SK-N-SH treated with all-trans-retinoic acid at 6 μM for 48 hours (cell line): ENCODE measurements at regions not wholly inside any gene's neighbourhood (a gene's known extent, or its start where the extent isn't known, plus 50 kb on each side); places are given as distances from the start of the nearest gene placed in this dataset.

Source experiments
- ATAC-seq: fragments of 200-7000 bp; cut with Tn5 transposase; 3 replicates; pipeline ENCODE4 v1.9.1; 2020; ENCODE audit warnings: mild to moderate bottlenecking, moderate library complexity
- ARNTL ChIP-seq: fragments of 450-650 bp; formaldehyde crosslinking; IDR thresholded peaks from 2 replicates; pipeline ENCODE4 v1.5.0; 2020; ENCODE audit warnings: low read depth, mild to moderate bottlenecking, moderate library complexity, borderline replicate concordance
- BACH2 ChIP-seq: fragments of 250-450 bp; sonication (Bioruptor Pico); IDR thresholded peaks from 2 replicates; pipeline ENCODE4 v1.9.0; 2021; ENCODE audit warnings: mild to moderate bottlenecking, borderline replicate concordance
- CREB5 ChIP-seq: fragments of 250-450 bp; sonication (Bioruptor Pico); IDR thresholded peaks from 2 replicates; pipeline ENCODE4 v1.5.1; 2020; ENCODE audit warnings: low read depth, mild to moderate bottlenecking, moderate library complexity
- CSDC2 ChIP-seq: fragments of 250-450 bp; sonication (Bioruptor Pico); IDR thresholded peaks from 2 replicates; pipeline ENCODE4 v1.5.0; 2020; ENCODE audit warnings: mild to moderate bottlenecking, moderate library complexity
- ESRRG ChIP-seq: fragments of 250-450 bp; sonication (Bioruptor Pico); IDR thresholded peaks from 2 replicates; pipeline ENCODE4 v1.6.1; 2021; ENCODE audit warnings: mild to moderate bottlenecking
- GLIS3 ChIP-seq: fragments of 250-450 bp; sonication (Bioruptor Pico); IDR thresholded peaks from 2 replicates; pipeline ENCODE4 v1.5.0; 2020; ENCODE audit warnings: mild to moderate bottlenecking, moderate library complexity
- ISL1 ChIP-seq: fragments of 250-450 bp; sonication (Bioruptor Pico); IDR thresholded peaks from 2 replicates; pipeline ENCODE4 v2.1.2; 2022; ENCODE audit warnings: mild to moderate bottlenecking, moderate library complexity
- OSR1 ChIP-seq: fragments of 250-450 bp; sonication (Bioruptor Pico); IDR thresholded peaks from 2 replicates; pipeline ENCODE4 v1.8.0; 2022; ENCODE audit warnings: moderate library complexity, mild to moderate bottlenecking, inconsistent platforms
- PATZ1 ChIP-seq: fragments of 250-450 bp; sonication (Bioruptor Pico); IDR thresholded peaks from 2 replicates; pipeline ENCODE4 v1.8.0; 2020; ENCODE audit warnings: mild to moderate bottlenecking, moderate library complexity, borderline replicate concordance
- PPARA ChIP-seq: fragments of 250-450 bp; sonication (Bioruptor Pico); IDR thresholded peaks from 2 replicates; pipeline ENCODE4 v1.5.0; 2020; ENCODE audit warnings: mild to moderate bottlenecking, borderline replicate concordance
- RARB ChIP-seq: fragments of 250-450 bp; sonication (Bioruptor Pico); IDR thresholded peaks from 2 replicates; pipeline ENCODE4 v1.8.0; 2021; ENCODE audit warnings: mild to moderate bottlenecking, moderate library complexity
- SNAI2 ChIP-seq: fragments of 250-450 bp; sonication (Bioruptor Pico); IDR thresholded peaks from 2 replicates; pipeline ENCODE4 v1.5.0; 2020; ENCODE audit warnings: mild to moderate bottlenecking, moderate library complexity
- TCF4 ChIP-seq: fragments of 250-450 bp; sonication (Bioruptor Pico); IDR thresholded peaks from 2 replicates; pipeline ENCODE4 v1.8.0; 2021; ENCODE audit warnings: mild to moderate bottlenecking, moderate library complexity, borderline replicate concordance
- TOX ChIP-seq: fragments of 250-450 bp; sonication (Bioruptor Pico); IDR thresholded peaks from 2 replicates; pipeline ENCODE4 v1.8.0; 2021; ENCODE audit warnings: mild to moderate bottlenecking, moderate library complexity, borderline replicate concordance
- TSHZ2 ChIP-seq: fragments of 250-450 bp; sonication (Bioruptor Pico); IDR thresholded peaks from 2 replicates; pipeline ENCODE4 v1.5.0; 2020; ENCODE audit warnings: mild to moderate bottlenecking, moderate library complexity
- ZC3H10 ChIP-seq: fragments of 250-450 bp; sonication (Bioruptor Pico); IDR thresholded peaks from 2 replicates; pipeline ENCODE4 v1.5.1; 2021; ENCODE audit warnings: mild to moderate bottlenecking, moderate library complexity
- ZFP3 ChIP-seq: fragments of 250-450 bp; sonication (Bioruptor Pico); IDR thresholded peaks from 2 replicates; pipeline ENCODE4 v1.5.0; 2020; ENCODE audit warnings: mild to moderate bottlenecking, moderate library complexity
- ZFP30 ChIP-seq: fragments of 450-650 bp; formaldehyde crosslinking; IDR thresholded peaks from 2 replicates; pipeline ENCODE4 v1.5.0; 2022; ENCODE audit warnings: mild to moderate bottlenecking, moderate library complexity
- ZNF70 ChIP-seq: fragments of 450-650 bp; formaldehyde crosslinking; IDR thresholded peaks from 2 replicates; pipeline ENCODE4 v1.5.0; 2020; ENCODE audit warnings: mild to moderate bottlenecking, moderate library complexity
- ZNF8 ChIP-seq: fragments of 450-650 bp; formaldehyde crosslinking; IDR thresholded peaks from 2 replicates; pipeline ENCODE4 v1.5.0; 2020; ENCODE audit warnings: mild to moderate bottlenecking, moderate library complexity
- TF ChIP-seq, protein P1 (sequence below): fragments of 250-450 bp; sonication (Bioruptor Pico); IDR thresholded peaks from 2 replicates; pipeline ENCODE4 v1.5.1; 2021; ENCODE audit warnings: mild to moderate bottlenecking, moderate library complexity

DNA sequence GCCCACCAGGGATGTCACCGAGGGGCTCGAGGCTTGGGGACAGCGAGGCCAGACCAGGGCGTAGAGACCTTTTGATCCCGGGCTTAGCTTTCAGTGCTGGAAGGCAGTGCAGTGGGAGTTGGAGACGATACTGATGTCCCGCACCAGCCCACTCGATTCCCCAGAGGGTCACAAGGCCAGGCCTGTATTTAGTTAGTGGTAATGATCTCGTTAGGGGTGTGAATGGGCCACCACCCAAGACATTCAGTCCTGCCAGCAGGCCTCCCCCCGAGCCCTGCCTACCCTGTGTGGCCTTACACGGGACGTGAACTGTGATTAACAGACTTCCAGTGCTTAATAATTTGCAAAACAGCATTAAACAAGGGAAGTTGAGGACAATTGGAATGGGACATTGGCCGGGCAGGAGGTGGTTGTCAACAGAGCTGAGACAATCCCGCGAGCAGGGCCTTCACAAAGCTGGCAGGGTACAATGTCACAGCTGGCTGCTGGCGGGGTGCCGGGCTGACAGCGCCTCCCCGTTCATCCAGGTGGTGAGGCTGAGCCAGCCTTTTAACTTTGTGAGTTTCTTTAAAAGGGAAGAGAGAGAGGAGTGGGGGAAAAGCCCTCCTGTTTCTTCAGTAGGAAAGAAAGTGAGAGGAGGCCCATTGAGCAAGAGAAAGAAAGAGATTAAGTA is 175.3 kb upstream of the RALGAPA2 start:
- ATAC-seq = no peak
- no peak for TF ChIP-seq PATZ1 (CRISPR knock-in tag)
- TF ChIP-seq ARNTL = no peak
- no peak for TF ChIP-seq PPARA (CRISPR knock-in tag)
- TF ChIP-seq, protein P1, sequence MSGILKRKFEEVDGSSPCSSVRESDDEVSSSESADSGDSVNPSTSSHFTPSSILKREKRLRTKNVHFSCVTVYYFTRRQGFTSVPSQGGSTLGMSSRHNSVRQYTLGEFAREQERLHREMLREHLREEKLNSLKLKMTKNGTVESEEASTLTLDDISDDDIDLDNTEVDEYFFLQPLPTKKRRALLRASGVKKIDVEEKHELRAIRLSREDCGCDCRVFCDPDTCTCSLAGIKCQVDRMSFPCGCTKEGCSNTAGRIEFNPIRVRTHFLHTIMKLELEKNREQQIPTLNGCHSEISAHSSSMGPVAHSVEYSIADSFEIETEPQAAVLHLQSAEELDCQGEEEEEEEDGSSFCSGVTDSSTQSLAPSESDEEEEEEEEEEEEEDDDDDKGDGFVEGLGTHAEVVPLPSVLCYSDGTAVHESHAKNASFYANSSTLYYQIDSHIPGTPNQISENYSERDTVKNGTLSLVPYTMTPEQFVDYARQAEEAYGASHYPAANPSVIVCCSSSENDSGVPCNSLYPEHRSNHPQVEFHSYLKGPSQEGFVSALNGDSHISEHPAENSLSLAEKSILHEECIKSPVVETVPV (CRISPR knock-in tag) = no peak
- no peak for TF ChIP-seq CREB5 (CRISPR knock-in tag)
- no peak for TF ChIP-seq CSDC2 (CRISPR knock-in tag)
- no peak for TF ChIP-seq ISL1 (CRISPR knock-in tag)
- no peak for TF ChIP-seq OSR1 (CRISPR knock-in tag)
- no peak for TF ChIP-seq ZNF70
- no peak for TF ChIP-seq ZC3H10
- TF ChIP-seq GLIS3 (CRISPR knock-in tag) = no peak
- TF ChIP-seq ZNF8 (CRISPR knock-in tag) = no peak
- no peak for TF ChIP-seq BACH2 (CRISPR knock-in tag)
- no peak for TF ChIP-seq ZFP30 (CRISPR knock-in tag)
- no peak for TF ChIP-seq TSHZ2 (CRISPR knock-in tag)
- TF ChIP-seq ESRRG (CRISPR knock-in tag) = no peak
- no peak for TF ChIP-seq TOX (CRISPR knock-in tag)

- no peak for ATAC-seq
Observed at GRCh38 chr20:20881808-20882207, 169.4 kb upstream of the RALGAPA2 start.

More at GRCh38 chr20:20881808-20882207, 169.4 kb upstream of the RALGAPA2 start:
- TF ChIP-seq ZNF8 (CRISPR knock-in tag) (no peak), OSR1 (CRISPR knock-in tag) (no peak), BACH2 (CRISPR knock-in tag) (no peak), CSDC2 (CRISPR knock-in tag) (no peak), CREB5 (CRISPR knock-in tag) (no peak), ISL1 (CRISPR knock-in tag) (no peak), TCF4 (CRISPR knock-in tag) (no peak), ZFP30 (CRISPR knock-in tag) (no peak), SNAI2 (no peak), ARNTL (no peak), RARB (CRISPR knock-in tag) (no peak), ESRRG (CRISPR knock-in tag) (no peak), GLIS3 (CRISPR knock-in tag) (no peak), ZFP3 (CRISPR knock-in tag) (no peak), TSHZ2 (CRISPR knock-in tag) (no peak)
- TF ChIP-seq, all 23 proteins: peak for 0
